H9 (cell line): ENCODE measurements at regions not wholly inside any gene's neighbourhood (a gene's known extent, or its start where the extent isn't known, plus 50 kb on each side); places are given as distances from the start of the nearest gene placed in this dataset.

Experiments used
- DNase-seq: peaks from one replicate; pipeline ENCODE4 v3.0.0-alpha.2; 2017
- H2AFZ ChIP-seq: one replicate; pipeline ENCODE4 v1.6.1; 2013; ENCODE audit warnings: mild to moderate bottlenecking, low read length, control low read depth, moderate library complexity
- H2AK5ac ChIP-seq: 2 replicates; pipeline ENCODE4 v1.6.1; 2013; ENCODE audit warnings: low read length, control low read depth, mixed read lengths; ENCODE audit not compliant: insufficient read length
- H2BK120ac ChIP-seq: one replicate; pipeline ENCODE4 v1.6.1; 2013; ENCODE audit warnings: low read depth, mild to moderate bottlenecking, low read length, control low read depth, inconsistent platforms; ENCODE audit not compliant: poor library complexity, severe bottlenecking
- H2BK12ac ChIP-seq: 2 replicates; pipeline ENCODE4 v1.6.1; 2013; ENCODE audit warnings: low read length, control low read depth, mixed read lengths, low read depth; ENCODE audit not compliant: insufficient read length
- H2BK15ac ChIP-seq: 2 replicates; pipeline ENCODE4 v1.6.1; 2013; ENCODE audit warnings: low read depth, low read length, control low read depth
- H2BK20ac ChIP-seq: one replicate; pipeline ENCODE4 v1.6.1; 2013; ENCODE audit warnings: low read depth, mild to moderate bottlenecking, low read length, control low read depth, inconsistent platforms; ENCODE audit not compliant: poor library complexity, severe bottlenecking
- H2BK5ac ChIP-seq: 2 replicates; pipeline ENCODE4 v1.6.1; 2013; ENCODE audit warnings: low read length, control low read depth, mixed read lengths; ENCODE audit not compliant: insufficient read length
- H3K14ac ChIP-seq: 2 replicates; pipeline ENCODE4 v1.6.1; 2013; ENCODE audit warnings: low read length, control low read depth; ENCODE audit not compliant: insufficient read depth
- H3K18ac ChIP-seq: 2 replicates; pipeline ENCODE4 v1.6.1; 2013; ENCODE audit warnings: low read depth, mild to moderate bottlenecking, mixed read lengths, low read length, control low read depth; ENCODE audit not compliant: insufficient read length
- H3K23ac ChIP-seq: 2 replicates; pipeline ENCODE4 v1.6.1; 2013; ENCODE audit warnings: low read length, control low read depth, mixed read lengths, low read depth; ENCODE audit not compliant: insufficient read length
- H3K23me2 ChIP-seq: 2 replicates; pipeline ENCODE4 v1.6.1; 2013; ENCODE audit warnings: low read depth, mild to moderate bottlenecking, mixed read lengths, low read length, control low read depth; ENCODE audit not compliant: insufficient read length, poor library complexity, severe bottlenecking
- H3K27ac ChIP-seq: 2 replicates; pipeline ENCODE4 v1.5.1; 2013; ENCODE audit warnings: low read length, control low read depth, mixed read lengths, low read depth; ENCODE audit not compliant: insufficient read length
- H3K27me3 ChIP-seq: 2 replicates; pipeline ENCODE4 v1.6.1; 2013; ENCODE audit warnings: low read length, control low read depth, inconsistent platforms; ENCODE audit not compliant: insufficient read depth
- H3K4ac ChIP-seq: 2 replicates; pipeline ENCODE4 v1.6.1; 2013; ENCODE audit warnings: low read depth, mild to moderate bottlenecking, control low read depth, inconsistent platforms, low read length, moderate library complexity
- H3K4me1 ChIP-seq: 2 replicates; pipeline ENCODE4 v1.6.1; 2013; ENCODE audit warnings: low read length, control low read depth, inconsistent platforms; ENCODE audit not compliant: insufficient read depth
- H3K4me2 ChIP-seq: 2 replicates; pipeline ENCODE4 v1.6.1; 2013; ENCODE audit warnings: low read length, control low read depth, mixed read lengths; ENCODE audit not compliant: insufficient read length, insufficient read depth
- H3K56ac ChIP-seq: 2 replicates; pipeline ENCODE4 v1.6.1; 2013; ENCODE audit warnings: low read depth, mild to moderate bottlenecking, mixed read lengths, low read length, control low read depth; ENCODE audit not compliant: insufficient read length
- H3K79me1 ChIP-seq: 2 replicates; pipeline ENCODE4 v1.6.1; 2013; ENCODE audit warnings: low read depth, mild to moderate bottlenecking, moderate library complexity, low read length, control low read depth, inconsistent platforms; ENCODE audit not compliant: insufficient read depth, poor library complexity, severe bottlenecking
- H3K79me2 ChIP-seq: 2 replicates; pipeline ENCODE4 v1.6.1; 2013; ENCODE audit warnings: low read length, control low read depth, inconsistent platforms; ENCODE audit not compliant: insufficient read depth
- H3K9ac ChIP-seq: 2 replicates; pipeline ENCODE4 v1.6.1; 2013; ENCODE audit warnings: low read length, control low read depth, mixed read lengths; ENCODE audit not compliant: insufficient read length; ENCODE audit errors: extremely low read depth
- H3K9me3 ChIP-seq: one replicate; pipeline ENCODE4 v1.6.1; 2013; ENCODE audit warnings: low read depth, low read length, inconsistent platforms; ENCODE audit not compliant: control insufficient read depth
- H3T11ph ChIP-seq: one replicate; pipeline ENCODE4 v1.6.1; 2013; ENCODE audit warnings: mild to moderate bottlenecking, low read length, control low read depth, inconsistent platforms
- H4K20me1 ChIP-seq: one replicate; pipeline ENCODE4 v1.6.1; 2013; ENCODE audit not compliant: control insufficient read depth, insufficient read length, insufficient read depth
- H4K5ac ChIP-seq: 2 replicates; pipeline ENCODE4 v1.6.1; 2013; ENCODE audit warnings: low read depth, mild to moderate bottlenecking, mixed read lengths, low read length, control low read depth; ENCODE audit not compliant: insufficient read length
- H4K8ac ChIP-seq: replicated peaks from 2 replicates; pipeline ENCODE4 v1.6.1; 2013; ENCODE audit warnings: low read length, control low read depth, mixed read lengths, low read depth; ENCODE audit not compliant: insufficient read length
- H4K91ac ChIP-seq: 2 replicates; pipeline ENCODE4 v1.6.1; 2013; ENCODE audit warnings: low read depth, mild to moderate bottlenecking, moderate library complexity, mixed read lengths, low read length, control low read depth; ENCODE audit not compliant: insufficient read length
- H3K27ac Mint-ChIP-seq, 3 experiments: 2 replicates in 2 of 3; 3 replicates in 1 of 3; pipeline ENCODE4 v1.8.0; 2020 to 2021; ENCODE audit warnings: mixed read lengths in 3 of 3, mild to moderate bottlenecking in 1 of 3, moderate library complexity in 1 of 3
- H3K27me3 Mint-ChIP-seq: 2 replicates; pipeline ENCODE4 v1.8.0; 2021; ENCODE audit warnings: low read depth, mild to moderate bottlenecking, moderate library complexity, mixed read lengths
- H3K36me3 Mint-ChIP-seq, 3 experiments: 2 replicates in 2 of 3; 3 replicates in 1 of 3; pipeline ENCODE4 v1.8.0; 2020 to 2021; ENCODE audit warnings: low read depth in 3 of 3, mixed read lengths in 3 of 3; ENCODE audit not compliant: insufficient read depth in 1 of 3
- H3K4me1 Mint-ChIP-seq, 2 experiments: 2 replicates each; pipeline ENCODE4 v1.8.0; 2020; ENCODE audit warnings: mixed read lengths in 2 of 2
- H3K4me3 Mint-ChIP-seq, 2 experiments: 2 replicates in 1 of 2; 3 replicates in 1 of 2; pipeline ENCODE4 v1.8.0; 2020 to 2021; ENCODE audit warnings: mild to moderate bottlenecking in 2 of 2, mixed read lengths in 2 of 2, moderate library complexity in 1 of 2
- H3K9me3 Mint-ChIP-seq, 2 experiments: 2 replicates in 1 of 2; 3 replicates in 1 of 2; pipeline ENCODE4 v1.8.0; 2020; ENCODE audit warnings: mild to moderate bottlenecking in 2 of 2, mixed read lengths in 2 of 2, moderate library complexity in 1 of 2
- CTCF ChIP-seq: fragments of 200-600 bp; sonication (generic); conservative IDR thresholded peaks from 3 replicates; pipeline ENCODE4 v1.8.0; 2021; ENCODE audit warnings: antibody characterized with exemption, mild to moderate bottlenecking
- WGBS: extraction: QIAGEN DNeasy Blood & Tissue Kit; methylation state at CpG from one replicate; pipeline ENCODE4 v1.1.7; 2013; ENCODE audit warnings: missing lambda C conversion rate, low lambda C conversion rate, mixed read lengths; ENCODE audit not compliant: insufficient read length; ENCODE audit errors: extremely low coverage; 5-methylcytosine and 5-hydroxymethylcytosine counted together

GRCh38 chr2:167548396-167548795, 660.1 kb downstream of the XIRP2 start:
- Histone ChIP-seq H2AFZ (no peak overlapping the region), H3T11ph (no peak overlapping the region), H2BK5ac (no peak overlapping the region), H3K18ac (no peak overlapping the region), H4K20me1 (no peaks in the 10 kb centered on the region), H3K27ac (no peak overlapping the region), H2AK5ac (no peak overlapping the region), H2BK120ac (no peak overlapping the region), H3K27me3 (no peaks in the 10 kb centered on the region), H3K23me2 (no peaks in the 10 kb centered on the region), H3K56ac (no peak overlapping the region), H3K4ac (no peak overlapping the region), H2BK20ac (no peak overlapping the region), H3K9me3 (no peaks in the 10 kb centered on the region), H3K4me2 (no peak overlapping the region), H2BK12ac (no peak overlapping the region), H4K8ac (no peak overlapping the region), H3K23ac (no peak overlapping the region), H3K4me1 (no peaks in the 10 kb centered on the region), H4K5ac (no peak overlapping the region), H3K79me1 (no peaks in the 10 kb centered on the region), H3K79me2 (no peaks in the 10 kb centered on the region), H2BK15ac (no peak overlapping the region), H3K9ac (no peak overlapping the region), H3K14ac (no peak overlapping the region), H4K91ac (no peak overlapping the region)
- DNase-seq, result no peak
- H3K27ac Mint-ChIP-seq, result peak overlapping the region in 1 of 3 experiments; percentile 33; a peak in 1 of 7 replicates
- H3K9me3 Mint-ChIP-seq, result no peaks in the 10 kb centered on the region
- no CpG with 5 or more reads among the region's 2 CpGs for WGBS
- no peaks in the 10 kb centered on the region for H3K27me3 Mint-ChIP-seq
- H3K4me3 Mint-ChIP-seq, result no peak overlapping the region
- TF ChIP-seq CTCF, result no peak
- H3K4me1 Mint-ChIP-seq, result peaks cover 8 to 16% of the 10 kb centered on the region in 2 experiments
- peaks cover 4 to 19% (median 10%) of the 10 kb centered on the region in 3 experiments for H3K36me3 Mint-ChIP-seq
